ENCODE measurements at regions not wholly inside any gene's neighbourhood (a gene's known extent, or its start where the extent isn't known, plus 50 kb on each side); places are given as distances from the start of the nearest gene placed in this dataset.

DNA sequence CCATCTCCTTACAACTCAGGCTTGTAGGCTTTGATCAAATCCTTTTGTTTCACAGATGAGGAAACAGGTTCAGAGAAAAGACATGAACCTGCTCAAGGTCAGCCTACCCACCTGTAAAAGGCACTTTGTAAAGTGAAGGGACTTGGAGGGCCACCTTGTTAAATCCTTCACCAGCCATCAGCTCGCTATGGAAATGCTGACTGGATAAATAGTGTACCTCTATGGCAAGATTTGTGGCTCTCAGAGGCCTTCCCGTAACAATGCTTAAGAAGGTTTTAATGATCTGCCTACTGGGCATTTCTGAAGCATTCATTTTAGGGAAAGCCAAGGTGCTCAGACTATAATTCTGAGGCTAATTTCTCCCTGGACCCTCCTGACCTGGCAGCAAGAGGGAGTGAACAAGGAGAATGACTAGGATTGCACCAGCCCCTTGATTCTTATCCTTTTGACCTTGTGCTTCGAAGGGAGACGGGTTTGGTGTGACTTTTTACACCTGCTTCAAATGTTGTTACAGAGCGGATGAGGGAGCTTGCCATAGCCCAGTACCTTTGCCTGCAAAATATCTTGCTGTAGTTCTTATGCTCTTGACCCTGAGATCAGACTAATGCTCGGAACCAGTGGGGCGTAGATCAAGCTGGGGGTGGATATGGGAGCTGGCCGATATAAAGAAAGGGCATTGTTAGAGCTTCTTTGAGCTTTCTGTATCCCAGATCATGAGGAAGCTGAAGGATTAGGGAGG is 90.9 kb upstream of the CXCR4 start:
- TF ChIP-seq, protein P1, sequence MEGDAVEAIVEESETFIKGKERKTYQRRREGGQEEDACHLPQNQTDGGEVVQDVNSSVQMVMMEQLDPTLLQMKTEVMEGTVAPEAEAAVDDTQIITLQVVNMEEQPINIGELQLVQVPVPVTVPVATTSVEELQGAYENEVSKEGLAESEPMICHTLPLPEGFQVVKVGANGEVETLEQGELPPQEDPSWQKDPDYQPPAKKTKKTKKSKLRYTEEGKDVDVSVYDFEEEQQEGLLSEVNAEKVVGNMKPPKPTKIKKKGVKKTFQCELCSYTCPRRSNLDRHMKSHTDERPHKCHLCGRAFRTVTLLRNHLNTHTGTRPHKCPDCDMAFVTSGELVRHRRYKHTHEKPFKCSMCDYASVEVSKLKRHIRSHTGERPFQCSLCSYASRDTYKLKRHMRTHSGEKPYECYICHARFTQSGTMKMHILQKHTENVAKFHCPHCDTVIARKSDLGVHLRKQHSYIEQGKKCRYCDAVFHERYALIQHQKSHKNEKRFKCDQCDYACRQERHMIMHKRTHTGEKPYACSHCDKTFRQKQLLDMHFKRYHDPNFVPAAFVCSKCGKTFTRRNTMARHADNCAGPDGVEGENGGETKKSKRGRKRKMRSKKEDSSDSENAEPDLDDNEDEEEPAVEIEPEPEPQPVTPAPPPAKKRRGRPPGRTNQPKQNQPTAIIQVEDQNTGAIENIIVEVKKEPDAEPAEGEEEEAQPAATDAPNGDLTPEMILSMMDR (IDR thresholded peaks at IDR 0.05) = no peak
- TF ChIP-seq YY1 (IDR thresholded peaks at IDR 0.05; ENCODE audit: low read depth) = no peak
- TF ChIP-seq RCOR1 (IDR thresholded peaks at IDR 0.05; ENCODE audit: low read length) = no peak
- TF ChIP-seq, protein P2, sequence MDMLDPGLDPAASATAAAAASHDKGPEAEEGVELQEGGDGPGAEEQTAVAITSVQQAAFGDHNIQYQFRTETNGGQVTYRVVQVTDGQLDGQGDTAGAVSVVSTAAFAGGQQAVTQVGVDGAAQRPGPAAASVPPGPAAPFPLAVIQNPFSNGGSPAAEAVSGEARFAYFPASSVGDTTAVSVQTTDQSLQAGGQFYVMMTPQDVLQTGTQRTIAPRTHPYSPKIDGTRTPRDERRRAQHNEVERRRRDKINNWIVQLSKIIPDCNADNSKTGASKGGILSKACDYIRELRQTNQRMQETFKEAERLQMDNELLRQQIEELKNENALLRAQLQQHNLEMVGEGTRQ (IDR thresholded peaks at IDR 0.05; ENCODE audit: borderline replicate concordance, low read depth, low read length) = no peak
- TF ChIP-seq RFX5 (IDR thresholded peaks at IDR 0.05; ENCODE audit: low read length) = no peak
- no peak for TF ChIP-seq NRF1 (IDR thresholded peaks at IDR 0.05; ENCODE audit: low read depth, low read length)
- TF ChIP-seq JUND (IDR thresholded peaks at IDR 0.05) = no peak
- no peak for TF ChIP-seq POLR2AphosphoS5 (IDR thresholded peaks at IDR 0.05; ENCODE audit: low read depth, low read length)
